Keratinocyte (primary cell): ENCODE measurements at regions not wholly inside any gene's neighbourhood (a gene's known extent, or its start where the extent isn't known, plus 50 kb on each side); places are given as distances from the start of the nearest gene placed in this dataset.

Experiments
- DNase-seq: peaks from one replicate; pipeline ENCODE4 v3.0.0-alpha.2; 2011; ENCODE audit warnings: low read depth, missing footprints, low spot score
- FAIRE-seq: peaks from 2 replicates; lab custom pipeline; 2011; peaks lifted over from hg19 to GRCh38; lab: Jason Lieb, UNC
- H2AFZ ChIP-seq: 2 replicates; pipeline ENCODE4 v1.6.0; 2012; ENCODE audit warnings: low read length, control low read depth, inconsistent platforms; ENCODE audit not compliant: control insufficient read depth
- H3K27ac ChIP-seq: 2 replicates; pipeline ENCODE4 v1.5.1; 2011; ENCODE audit warnings: low read length; ENCODE audit not compliant: control insufficient read depth, insufficient read depth
- H3K27me3 ChIP-seq: 3 replicates; pipeline ENCODE4 v1.6.0; 2011; ENCODE audit warnings: low read length; ENCODE audit not compliant: control insufficient read depth, insufficient read depth; ENCODE audit errors: extremely low read depth
- H3K36me3 ChIP-seq, 2 experiments: 2 replicates in 1 of 2; 3 replicates in 1 of 2; pipeline ENCODE4 v1.5.1; 2011; ENCODE audit warnings: low read length in 2 of 2, mild to moderate bottlenecking in 1 of 2; ENCODE audit not compliant: control insufficient read depth in 2 of 2, insufficient read depth in 2 of 2; ENCODE audit errors: extremely low read depth in 1 of 2
- H3K4me1 ChIP-seq: 3 replicates; pipeline ENCODE4 v1.5.1; 2011; ENCODE audit warnings: low read length; ENCODE audit not compliant: control insufficient read depth, insufficient read depth; ENCODE audit errors: extremely low read depth
- H3K4me2 ChIP-seq: 3 replicates; pipeline ENCODE4 v1.6.0; 2011; ENCODE audit warnings: low read depth, low read length; ENCODE audit not compliant: control insufficient read depth, insufficient read depth; ENCODE audit errors: extremely low read depth
- H3K4me3 ChIP-seq, 3 experiments: fragments of 200-600 bp in 1 of 3; sonication (generic) in 1 of 3; 2 replicates in 2 of 3; 3 replicates in 1 of 3; pipeline ENCODE4 v1.5.1; 2011 to 2016; ENCODE audit warnings: low read length in 3 of 3, mild to moderate bottlenecking in 3 of 3, control low read depth in 2 of 3, inconsistent platforms in 1 of 3, low read depth in 1 of 3, mixed read lengths in 1 of 3, mixed run types in 1 of 3, moderate library complexity in 1 of 3; ENCODE audit not compliant: control insufficient read depth in 2 of 3, insufficient read depth in 2 of 3; ENCODE audit errors: extremely low read depth in 1 of 3
- H3K79me2 ChIP-seq: 2 replicates; pipeline ENCODE4 v1.6.0; 2012; ENCODE audit warnings: low read length; ENCODE audit not compliant: control insufficient read depth, insufficient read depth
- H3K9ac ChIP-seq: 3 replicates; pipeline ENCODE4 v1.6.0; 2011; ENCODE audit warnings: low read length; ENCODE audit not compliant: control insufficient read depth, insufficient read depth; ENCODE audit errors: extremely low read depth
- H3K9me1 ChIP-seq: 3 replicates; pipeline ENCODE4 v1.6.0; 2011; ENCODE audit warnings: low read length; ENCODE audit not compliant: control insufficient read depth, insufficient read depth; ENCODE audit errors: extremely low read depth
- H3K9me3 ChIP-seq: 2 replicates; pipeline ENCODE4 v1.5.1; 2012; ENCODE audit warnings: low read depth, low read length; ENCODE audit not compliant: control insufficient read depth
- H4K20me1 ChIP-seq: 3 replicates; pipeline ENCODE4 v1.6.0; 2011; ENCODE audit warnings: low read length; ENCODE audit not compliant: control insufficient read depth, insufficient read depth; ENCODE audit errors: extremely low read depth
- EZH2 ChIP-seq: IDR thresholded peaks from one replicate; pipeline ENCODE4 v1.6.1; 2012; ENCODE audit warnings: inconsistent platforms, mild to moderate bottlenecking, low read length, moderate library complexity
- dilution Hi-C: fragments of 300-500 bp; cut with MboI; formaldehyde crosslinking; loops from one replicate; pipeline ENCODE4 v1.7.0; 2020; ENCODE audit warnings: low sequenced_read_pairs; ENCODE audit not compliant: extremely low pct_ligation_motif_present
- TF ChIP-seq, protein P1 (sequence below), 3 experiments: IDR thresholded peaks in 1 of 3; conservative IDR thresholded peaks in 1 of 3; optimal IDR thresholded peaks in 1 of 3; 2 replicates in 2 of 3; 3 replicates in 1 of 3; pipeline versions ENCODE3 to v1.5.1; 2011; ENCODE audit warnings: low read length in 3 of 3, mild to moderate bottlenecking in 3 of 3, moderate library complexity in 2 of 3, control low read depth in 1 of 3, inconsistent platforms in 1 of 3; ENCODE audit not compliant: insufficient read depth in 2 of 3; ENCODE audit errors: extremely low read depth in 1 of 3

DNA sequence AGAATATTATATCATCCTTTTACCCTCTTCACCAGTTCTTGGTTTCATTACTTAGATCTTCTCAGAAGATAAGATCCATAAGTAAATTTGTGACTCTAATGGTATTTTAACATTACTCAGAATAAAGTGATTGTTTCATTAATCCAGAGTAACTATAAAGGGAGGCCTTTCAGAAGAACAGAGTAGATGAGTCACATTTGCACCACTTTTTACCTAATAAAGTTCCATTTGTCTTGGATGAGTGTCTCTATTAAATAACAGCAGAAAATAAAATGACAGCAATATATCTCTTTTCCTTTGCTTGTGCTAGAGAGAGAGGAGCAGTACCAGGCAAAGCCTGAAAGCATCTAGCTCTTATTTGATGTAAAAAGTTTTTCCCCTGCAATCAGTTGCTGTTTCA is 926.5 kb upstream of the CNTNAP5 start:
- Histone ChIP-seq H4K20me1 (no peaks in the 10 kb centered on the region), H2AFZ (no peak overlapping the region), H3K4me3 (no peak overlapping the region), H3K4me2 (no peak overlapping the region), H3K27me3 (no peaks in the 10 kb centered on the region), H3K4me1 (no peaks in the 10 kb centered on the region), H3K27ac (no peak overlapping the region), H3K9me3 (peaks cover 3% of the 10 kb centered on the region), H3K79me2 (no peaks in the 10 kb centered on the region), H3K36me3 (no peaks in the 10 kb centered on the region), H3K9me1 (no peaks in the 10 kb centered on the region), H3K9ac (no peak overlapping the region)
- dilution Hi-C loops, result no loop called here
- TF ChIP-seq, protein P1, sequence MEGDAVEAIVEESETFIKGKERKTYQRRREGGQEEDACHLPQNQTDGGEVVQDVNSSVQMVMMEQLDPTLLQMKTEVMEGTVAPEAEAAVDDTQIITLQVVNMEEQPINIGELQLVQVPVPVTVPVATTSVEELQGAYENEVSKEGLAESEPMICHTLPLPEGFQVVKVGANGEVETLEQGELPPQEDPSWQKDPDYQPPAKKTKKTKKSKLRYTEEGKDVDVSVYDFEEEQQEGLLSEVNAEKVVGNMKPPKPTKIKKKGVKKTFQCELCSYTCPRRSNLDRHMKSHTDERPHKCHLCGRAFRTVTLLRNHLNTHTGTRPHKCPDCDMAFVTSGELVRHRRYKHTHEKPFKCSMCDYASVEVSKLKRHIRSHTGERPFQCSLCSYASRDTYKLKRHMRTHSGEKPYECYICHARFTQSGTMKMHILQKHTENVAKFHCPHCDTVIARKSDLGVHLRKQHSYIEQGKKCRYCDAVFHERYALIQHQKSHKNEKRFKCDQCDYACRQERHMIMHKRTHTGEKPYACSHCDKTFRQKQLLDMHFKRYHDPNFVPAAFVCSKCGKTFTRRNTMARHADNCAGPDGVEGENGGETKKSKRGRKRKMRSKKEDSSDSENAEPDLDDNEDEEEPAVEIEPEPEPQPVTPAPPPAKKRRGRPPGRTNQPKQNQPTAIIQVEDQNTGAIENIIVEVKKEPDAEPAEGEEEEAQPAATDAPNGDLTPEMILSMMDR (optimal IDR thresholded peaks at IDR 0.05 in 1 of 3, IDR thresholded peaks at IDR 0.05 in 1 of 3, conservative IDR thresholded peaks at IDR 0.05 in 1 of 3; ENCODE audit: extremely low read depth in 1 of 3, insufficient read depth in 2 of 3, low read length in 3 of 3), result no peak
- TF ChIP-seq EZH2, result no peak
- FAIRE-seq (no peak), DNase-seq (no peak)

DNA sequence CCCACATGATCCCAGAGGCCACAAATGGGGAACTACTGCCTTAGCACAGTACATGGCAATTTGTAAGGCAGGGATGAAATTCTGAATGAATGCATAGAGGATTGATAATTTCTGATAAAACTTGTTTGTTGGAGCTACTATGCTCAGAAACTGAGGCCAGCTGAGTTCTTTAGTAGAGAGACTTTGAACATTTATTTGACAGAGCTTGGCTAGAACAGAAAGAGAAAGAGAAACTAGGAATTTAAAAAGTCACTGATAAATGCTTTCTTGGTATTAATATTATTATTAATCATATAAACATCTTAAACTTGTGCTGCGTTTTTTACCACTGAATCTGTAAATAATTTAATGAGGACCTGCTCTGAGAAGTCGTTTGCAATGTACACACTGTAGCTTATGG is 923.7 kb upstream of the CNTNAP5 start:
- dilution Hi-C loops, result no loop called here
- Histone ChIP-seq H3K27ac (no peak overlapping the region), H3K4me2 (no peak overlapping the region), H3K27me3 (no peaks in the 10 kb centered on the region), H3K9ac (no peak overlapping the region), H3K4me3 (no peak overlapping the region), H4K20me1 (no peaks in the 10 kb centered on the region), H2AFZ (no peak overlapping the region), H3K9me3 (no peaks in the 10 kb centered on the region), H3K79me2 (no peaks in the 10 kb centered on the region), H3K9me1 (no peaks in the 10 kb centered on the region), H3K4me1 (no peaks in the 10 kb centered on the region), H3K36me3 (no peaks in the 10 kb centered on the region)
- TF ChIP-seq, protein P1 (optimal IDR thresholded peaks at IDR 0.05 in 1 of 3, IDR thresholded peaks at IDR 0.05 in 1 of 3, conservative IDR thresholded peaks at IDR 0.05 in 1 of 3; ENCODE audit: extremely low read depth in 1 of 3, insufficient read depth in 2 of 3, low read length in 3 of 3), result no peak
- TF ChIP-seq EZH2, result no peak
- no peak for DNase-seq
- FAIRE-seq, result no peak
